Heart left ventricle (tissue), 16 donors: ENCODE measurements at regions not wholly inside any gene's neighbourhood (a gene's known extent, or its start where the extent isn't known, plus 50 kb on each side); places are given as distances from the start of the nearest gene placed in this dataset.

Experiments
- ATAC-seq, 4 donors: fragments of 200-7000 bp; cut with Tn5 transposase; one replicate each; pipeline ENCODE4 v1.9.1; 2020 to 2022; ENCODE audit warnings: moderate library complexity in 4 of 4, mild to moderate bottlenecking in 3 of 4, moderate number of reproducible peaks in 1 of 4
- DNase-seq, 5 donors: peaks; one replicate each; pipeline ENCODE4 v3.0.0-alpha.2; 2020
- H3K27ac ChIP-seq, 12 donors: fragments of 200-600 bp; sonication (generic) in 4 of 12; one replicate each; pipeline versions ENCODE4 v1.5.0 to v1.8.0; 2016 to 2022; ENCODE audit warnings: mild to moderate bottlenecking in 2 of 12
- H3K27me3 ChIP-seq, 9 donors: fragments of 200-600 bp; sonication (generic) in 2 of 9; one replicate each; pipeline versions ENCODE4 v1.5.1 to v1.8.0; 2016 to 2022; ENCODE audit warnings: mild to moderate bottlenecking in 3 of 9
- H3K36me3 ChIP-seq, 9 donors: fragments of 200-600 bp; sonication (generic) in 2 of 9; one replicate each; pipeline versions ENCODE4 v1.5.0 to v1.8.0; 2018 to 2022; ENCODE audit warnings: mild to moderate bottlenecking in 2 of 9
- H3K4me1 ChIP-seq, 12 donors: fragments of 200-600 bp; sonication (generic) in 4 of 12; one replicate each; pipeline versions ENCODE4 v1.5.0 to v1.8.0; 2016 to 2022; ENCODE audit warnings: mild to moderate bottlenecking in 3 of 12
- H3K4me3 ChIP-seq, 12 donors: fragments of 200-600 bp; sonication (generic) in 4 of 12; one replicate each; pipeline versions ENCODE4 v1.5.0 to v1.8.0; 2017 to 2022; ENCODE audit warnings: mild to moderate bottlenecking in 9 of 12, moderate library complexity in 4 of 12
- H3K9me3 ChIP-seq, 12 donors: fragments of 200-600 bp; sonication (generic) in 4 of 12; one replicate each; pipeline versions ENCODE4 v1.5.0 to v1.8.0; 2016 to 2022; ENCODE audit warnings: mild to moderate bottlenecking in 1 of 12
- CTCF ChIP-seq, 12 donors: fragments of 200-600 bp; sonication (generic) in 4 of 12; IDR thresholded peaks; one replicate each; pipeline versions ENCODE4 v1.5.0 to v1.8.0; 2018 to 2022; ENCODE audit warnings: antibody characterized with exemption in 12 of 12, mild to moderate bottlenecking in 5 of 12
- POLR2A ChIP-seq, 2 donors: fragments of 450-650 bp; IDR thresholded peaks; one replicate each; pipeline ENCODE4 v1.6.1; 2017; ENCODE audit warnings: antibody characterized with exemption in 2 of 2, mild to moderate bottlenecking in 2 of 2, moderate library complexity in 2 of 2
- WGBS, 4 donors: extraction: QIAGEN DNeasy Blood & Tissue Kit in 2 of 4; methylation state at CpG; one replicate each; pipeline versions ENCODE4 v1.1.5 to v1.1.7; 2013 to 2018; 5-methylcytosine and 5-hydroxymethylcytosine counted together
- intact Hi-C, 10 donors: fragments of 100-400 bp; cut with DNase I; formaldehyde crosslinking; loops; one replicate each; pipeline versions ENCODE4 v1.11.1 to v1.14.2; 2022
- donor health status: ischemic (EF 13 %, LVEDD 7.1; RV severe dilation, severe dysfunction).
- donor health status: healthy with polysubstance abuse.
- donor health status: DM: no; HTN: yes; CAD: no.
- donor health status: DM: no; HTN: no; CAD: no.
- donor health status: ischemic (EF 25% LVEDD 6.9; RV normal size, moderate dysfunction).
- donor health status: ischemic (EF 25% LVEDD 5.7; RV mildly dilated, moderate dysfunction).
- donor health status: healthy.
- donor health status: DM: yes; HTN: yes; CAD: no.
- donor health status: ischemic (EF 35%, LVEDD 5.7; RV mildly dilated, moderate dysfunction).
- donor health status: nonischemic (EF 11% LVEDD 7.7; RV severe dilation, severe dysfunction).
- donor health status: DM: yes; HTN: yes; CAD: no.
- donor health status: PGD.
- donor health status: ischemic (EF 29% LVEDD 5.4; RV normal size, mild dysfunction).
- donor health status: nonischemic (EF 23%, LVEDD 6.1; RV moderate dilation, normal function).

- ATAC-seq (no peak), DNase-seq (no peak)
- Histone ChIP-seq H3K4me3 (no peak overlapping the region), H3K9me3 (no peaks in the 10 kb centered on the region), H3K27me3 (peaks cover 0 to 7% (median 0%) of the 10 kb centered on the region in 9 donors), H3K27ac (no peak overlapping the region), H3K36me3 (no peaks in the 10 kb centered on the region), H3K4me1 (no peaks in the 10 kb centered on the region)
- TF ChIP-seq POLR2A (IDR thresholded peaks at IDR 0.05), result no peak
- TF ChIP-seq CTCF (IDR thresholded peaks at IDR 0.05), result no peak
- WGBS, 4 donors, result 62 to 74% (median 66%) methylated on average over 6 of the region's 6 CpGs
- intact Hi-C loops, result no loop called here
Observed at GRCh38 chr2:151181524-151181923, 80.1 kb downstream of the RBM43 start.

DNA sequence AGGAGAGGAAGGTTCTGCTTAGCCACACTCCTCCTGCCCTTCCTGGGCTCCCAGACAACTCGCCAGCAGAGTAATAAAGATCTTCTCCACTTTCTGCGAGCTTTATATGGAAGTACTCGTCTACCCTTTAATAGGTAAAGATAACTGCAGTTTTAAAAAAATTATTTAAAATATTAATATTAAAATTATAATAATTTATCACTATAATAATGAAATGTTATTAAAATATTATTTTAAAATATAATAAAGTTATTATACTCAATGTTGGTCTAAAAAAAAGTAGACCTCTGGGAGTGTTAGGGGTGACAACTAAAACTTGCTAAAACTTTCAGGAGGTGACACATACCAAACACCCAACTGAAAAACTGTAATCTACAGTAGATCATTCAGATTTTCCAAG lies 81.5 kb downstream of the RBM43 start:
- Histone ChIP-seq H3K36me3 (no peaks in the 10 kb centered on the region), H3K27me3 (peaks cover 0 to 10% (median 0%) of the 10 kb centered on the region in 9 donors), H3K4me1 (no peaks in the 10 kb centered on the region), H3K27ac (no peak overlapping the region), H3K4me3 (no peak overlapping the region), H3K9me3 (no peaks in the 10 kb centered on the region)
- ATAC-seq, result no peak
- intact Hi-C loops, result no loop called here
- no peak for DNase-seq
- TF ChIP-seq CTCF (IDR thresholded peaks at IDR 0.05) (no peak), POLR2A (IDR thresholded peaks at IDR 0.05) (no peak)
- 76 to 93% (median 86%) methylated on average over 3 of the region's 3 CpGs for WGBS, 4 donors

DNA sequence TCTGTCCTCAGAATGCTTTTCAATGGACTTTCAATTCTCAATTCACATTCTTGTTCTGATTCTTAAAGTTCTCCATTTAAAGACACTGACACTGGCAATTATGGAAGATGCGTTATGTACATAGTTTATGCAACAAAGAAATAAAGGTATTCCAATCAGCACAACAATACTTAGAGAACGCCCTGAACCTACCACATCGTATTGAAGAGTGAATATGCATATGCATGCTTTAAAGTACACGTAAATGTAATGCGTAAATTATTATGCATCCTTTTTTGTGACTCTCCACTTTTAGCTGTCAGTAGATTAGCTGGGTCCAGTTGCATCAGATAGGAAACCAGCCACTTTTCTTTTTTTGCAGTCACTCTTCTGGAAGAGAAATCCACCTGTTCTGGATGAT lies 83.5 kb downstream of the RBM43 start:
- WGBS, 4 donors, result 71 to 82% (median 74%) methylated on average over 5 of the region's 5 CpGs
- no peak for TF ChIP-seq CTCF (IDR thresholded peaks at IDR 0.05)
- no peak for TF ChIP-seq POLR2A (IDR thresholded peaks at IDR 0.05)
- ATAC-seq (no peak), DNase-seq (no peak)
- intact Hi-C loops, result no loop called here
- Histone ChIP-seq H3K27ac (no peak overlapping the region), H3K4me1 (no peaks in the 10 kb centered on the region), H3K27me3 (peaks cover 0 to 13% (median 0%) of the 10 kb centered on the region in 9 donors), H3K9me3 (no peaks in the 10 kb centered on the region), H3K4me3 (no peak overlapping the region), H3K36me3 (no peaks in the 10 kb centered on the region)

GRCh38 chr2:151177756-151178155 lies 83.9 kb downstream of the RBM43 start:
- TF ChIP-seq POLR2A (IDR thresholded peaks at IDR 0.05), result no peak
- no peak for TF ChIP-seq CTCF (IDR thresholded peaks at IDR 0.05)
- H3K36me3 ChIP-seq, result no peaks in the 10 kb centered on the region
- no peaks in the 10 kb centered on the region for H3K9me3 ChIP-seq
- ATAC-seq (no peak), DNase-seq (no peak)
- no peaks in the 10 kb centered on the region for H3K4me1 ChIP-seq
- intact Hi-C loops, result no loop called here
- WGBS, 4 donors, result 92 to 96% (median 94%) methylated on average over 4 of the region's 4 CpGs
- no peak overlapping the region for H3K4me3 ChIP-seq
- H3K27me3 ChIP-seq, result peaks cover 0 to 13% (median 0%) of the 10 kb centered on the region in 9 donors
- H3K27ac ChIP-seq, result no peak overlapping the region
